T-cell (primary cell): ENCODE measurements at regions not wholly inside any gene's neighbourhood (a gene's known extent, or its start where the extent isn't known, plus 50 kb on each side); places are given as distances from the start of the nearest gene placed in this dataset.

Experiments
- ATAC-seq, 4 experiments: fragments of 200-7000 bp in 3 of 4; fragments of 150-1000 bp in 1 of 4; cut with Tn5 transposase; replicated peaks in 1 of 4; 1 replicate in 3 of 4; 2 replicates in 1 of 4; pipeline ENCODE4 v1.10.0; 2021; ENCODE audit warnings: moderate library complexity in 3 of 4, mild to moderate bottlenecking in 2 of 4, moderate number of reproducible peaks in 1 of 4
- CTCF ChIA-PET, 2 donors: fragments of 300-600 bp; sonication (Branson Sonifier 250); formaldehyde crosslinking; loops; one replicate each; lab custom pipeline; 2022; ENCODE audit warnings: antibody characterized with exemption in 2 of 2; lab: Charles Lee
- POLR2A ChIA-PET, 2 donors: fragments of 300-600 bp; sonication (Branson Sonifier 250); formaldehyde crosslinking; loops; one replicate each; lab custom pipeline; 2022; ENCODE audit warnings: antibody characterized with exemption in 2 of 2; lab: Charles Lee
- DNase-seq, 35 experiments: peaks; one replicate each; pipeline versions ENCODE4 v3.0.0 to v3.0.0-alpha.2; 2013 to 2023
- H3K27ac ChIP-seq: one replicate; pipeline ENCODE4 v1.5.1; 2013; ENCODE audit warnings: low read length
- H3K27me3 ChIP-seq, 2 experiments: replicated peaks in 1 of 2; 1 replicate in 1 of 2; 2 replicates in 1 of 2; pipeline versions ENCODE4 v1.6.1 to v1.7.0; 2013; ENCODE audit warnings: low read length in 1 of 2, mixed read lengths in 1 of 2; ENCODE audit not compliant: control insufficient read depth in 2 of 2, insufficient read depth in 2 of 2; ENCODE audit errors: extremely low read depth in 1 of 2
- H3K36me3 ChIP-seq, 2 donors: 1 replicate in 1 of 2; 2 replicates in 1 of 2; pipeline versions ENCODE4 v1.6.1 to v1.7.0; 2013; ENCODE audit warnings: low read length in 1 of 2; ENCODE audit not compliant: control insufficient read depth in 2 of 2, insufficient read depth in 1 of 2; ENCODE audit errors: extremely low read depth in 1 of 2
- H3K4me1 ChIP-seq, 2 experiments: 1 replicate in 1 of 2; 2 replicates in 1 of 2; pipeline versions ENCODE4 v1.6.1 to v1.7.0; 2013; ENCODE audit warnings: low read length in 2 of 2, mixed read lengths in 1 of 2; ENCODE audit not compliant: insufficient read depth in 2 of 2, control insufficient read depth in 1 of 2; ENCODE audit errors: extremely low read depth in 1 of 2
- H3K4me3 ChIP-seq, 2 donors: 1 replicate in 1 of 2; 2 replicates in 1 of 2; pipeline versions ENCODE4 v1.5.1 to v1.7.0; 2013; ENCODE audit warnings: mild to moderate bottlenecking in 2 of 2, low read length in 1 of 2, moderate library complexity in 1 of 2; ENCODE audit not compliant: control insufficient read depth in 1 of 2; ENCODE audit errors: extremely low read depth in 1 of 2
- H3K9me3 ChIP-seq: 2 replicates; pipeline ENCODE4 v1.7.0; 2013
- H3K27ac Mint-ChIP-seq, 2 donors: one replicate each; pipeline ENCODE4 v1.8.0; 2020 to 2021; ENCODE audit warnings: mild to moderate bottlenecking in 2 of 2, mixed read lengths in 2 of 2
- H3K27me3 Mint-ChIP-seq, 2 donors: one replicate each; pipeline ENCODE4 v1.8.0; 2021 to 2022; ENCODE audit warnings: mixed read lengths in 2 of 2
- H3K36me3 Mint-ChIP-seq: one replicate; pipeline ENCODE4 v1.8.0; 2021; ENCODE audit warnings: mixed read lengths
- H3K4me1 Mint-ChIP-seq, 3 donors: one replicate each; pipeline ENCODE4 v1.8.0; 2020 to 2022; ENCODE audit warnings: mixed read lengths in 3 of 3, mild to moderate bottlenecking in 1 of 3
- H3K4me3 Mint-ChIP-seq, 3 donors: one replicate each; pipeline ENCODE4 v1.8.0; 2020 to 2022; ENCODE audit warnings: mild to moderate bottlenecking in 3 of 3, mixed read lengths in 3 of 3, moderate library complexity in 3 of 3
- H3K9me3 Mint-ChIP-seq, 3 donors: one replicate each; pipeline ENCODE4 v1.8.0; 2020 to 2022; ENCODE audit warnings: mixed read lengths in 3 of 3
- WGBS: methylation state at CpG from one replicate; pipeline ENCODE4 v1.1.5; 2013; ENCODE audit warnings: missing lambda C conversion rate; ENCODE audit not compliant: insufficient coverage; 5-methylcytosine and 5-hydroxymethylcytosine counted together

GRCh38 chr2:88810488-88810887, 119.0 kb downstream of the RPIA start:
- ChIA-PET CTCF (no interaction called here), POLR2A (no interaction called here)
- Mint-ChIP-seq H3K4me3 (no peak overlapping the region), H3K36me3 (peaks cover 3% of the 10 kb centered on the region), H3K27me3 (peaks cover 0 to 13% of the 10 kb centered on the region in 2 donors), H3K27ac (no peak overlapping the region), H3K4me1 (no peaks in the 10 kb centered on the region), H3K9me3 (peaks cover 0 to 16% (median 10%) of the 10 kb centered on the region in 3 donors)
- Histone ChIP-seq H3K27ac (no peak overlapping the region), H3K36me3 (no peaks in the 10 kb centered on the region), H3K9me3 (no peaks in the 10 kb centered on the region), H3K4me3 (no peak overlapping the region), H3K27me3 (peaks cover 0 to 20% of the 10 kb centered on the region in 2 experiments), H3K4me1 (no peaks in the 10 kb centered on the region)
- WGBS: 100% methylated on average over 2 of the region's 8 CpGs
- DNase-seq (no peak), ATAC-seq (no peak)

GRCh38 chr2:88811233-88811632, 119.8 kb downstream of the RPIA start:
- ATAC-seq: no peak
- H3K9me3 ChIP-seq: no peaks in the 10 kb centered on the region
- Mint-ChIP-seq H3K9me3 (peaks cover 0 to 17% (median 13%) of the 10 kb centered on the region in 3 donors), H3K27me3 (peaks cover 0 to 13% of the 10 kb centered on the region in 2 donors), H3K36me3 (peaks cover 3% of the 10 kb centered on the region), H3K4me1 (no peaks in the 10 kb centered on the region), H3K4me3 (no peak overlapping the region), H3K27ac (no peak overlapping the region)
- H3K4me3 ChIP-seq: no peak overlapping the region
- ChIA-PET POLR2A (no interaction called here), CTCF (no interaction called here)
- whole genome bisulfite sequencing: 86% methylated on average over 2 of the region's 3 CpGs
- H3K36me3 ChIP-seq: no peaks in the 10 kb centered on the region
- DNase-seq: no peak
- no peaks in the 10 kb centered on the region for H3K4me1 ChIP-seq
- H3K27me3 ChIP-seq: peaks cover 0 to 23% of the 10 kb centered on the region in 2 experiments
- H3K27ac ChIP-seq: no peak overlapping the region

GRCh38 chr2:88811681-88812080, 120.2 kb downstream of the RPIA start:
- no peaks in the 10 kb centered on the region for H3K4me1 ChIP-seq
- no peaks in the 10 kb centered on the region for H3K36me3 ChIP-seq
- CTCF ChIA-PET: no interaction called here
- whole genome bisulfite sequencing: 70% methylated on average over 8 of the region's 8 CpGs
- DNase-seq (no peak), ATAC-seq (no peak)
- peaks cover 0 to 23% of the 10 kb centered on the region in 2 experiments for H3K27me3 ChIP-seq
- no peak overlapping the region for H3K27ac Mint-ChIP-seq
- no peak overlapping the region for H3K27ac ChIP-seq
- peaks cover 3% of the 10 kb centered on the region for H3K36me3 Mint-ChIP-seq
- no peaks in the 10 kb centered on the region for H3K9me3 ChIP-seq
- H3K4me3 ChIP-seq: no peak overlapping the region
- no peaks in the 10 kb centered on the region for H3K4me1 Mint-ChIP-seq
- POLR2A ChIA-PET: no interaction called here
- H3K27me3 Mint-ChIP-seq: peaks cover 0 to 13% of the 10 kb centered on the region in 2 donors
- H3K9me3 Mint-ChIP-seq: peaks cover 2 to 18% (median 17%) of the 10 kb centered on the region in 3 donors
- H3K4me3 Mint-ChIP-seq: no peak overlapping the region

- Histone ChIP-seq H3K4me3 (no peak overlapping the region), H3K4me1 (no peaks in the 10 kb centered on the region), H3K36me3 (no peaks in the 10 kb centered on the region), H3K9me3 (no peaks in the 10 kb centered on the region), H3K27ac (no peak overlapping the region), H3K27me3 (peaks cover 0 to 14% of the 10 kb centered on the region in 2 experiments)
- H3K27ac Mint-ChIP-seq: no peak overlapping the region
- H3K4me1 Mint-ChIP-seq: no peaks in the 10 kb centered on the region
- DNase-seq (no peak), ATAC-seq (no peak)
- H3K36me3 Mint-ChIP-seq: no peaks in the 10 kb centered on the region
- ChIA-PET CTCF (interaction anchor here in 1 of 2 donors (0.5 kb wide), 1 partner anchor 232 kb away, joined by 3 read pairs; no protein-coding TSS in a partner anchor), POLR2A (no interaction called here)
- WGBS: 73% methylated on average over 2 of the region's 4 CpGs
- H3K27me3 Mint-ChIP-seq: peaks cover 4 to 5% of the 10 kb centered on the region in 2 donors
- H3K9me3 Mint-ChIP-seq: peaks cover 2 to 20% (median 18%) of the 10 kb centered on the region in 3 donors
- no peak overlapping the region for H3K4me3 Mint-ChIP-seq
Measured at GRCh38 chr2:88813612-88814011, 122.1 kb downstream of the RPIA start.

- ChIA-PET POLR2A (no interaction called here), CTCF (no interaction called here)
- Histone ChIP-seq H3K4me3 (no peak overlapping the region), H3K27ac (no peak overlapping the region), H3K4me1 (no peaks in the 10 kb centered on the region), H3K9me3 (no peaks in the 10 kb centered on the region), H3K27me3 (peaks cover 0 to 10% of the 10 kb centered on the region in 2 experiments), H3K36me3 (no peaks in the 10 kb centered on the region)
- H3K27me3 Mint-ChIP-seq: peaks cover 2 to 4% of the 10 kb centered on the region in 2 donors
- no peaks in the 10 kb centered on the region for H3K4me1 Mint-ChIP-seq
- H3K4me3 Mint-ChIP-seq: no peak overlapping the region
- DNase-seq (no peak), ATAC-seq (no peak)
- H3K36me3 Mint-ChIP-seq: no peaks in the 10 kb centered on the region
- peaks cover 2 to 20% (median 18%) of the 10 kb centered on the region in 3 donors for H3K9me3 Mint-ChIP-seq
- no peak overlapping the region for H3K27ac Mint-ChIP-seq
Measured at GRCh38 chr2:88815282-88815681, 123.8 kb downstream of the RPIA start.

- ChIA-PET CTCF (no interaction called here), POLR2A (no interaction called here)
- H3K27me3 ChIP-seq: peaks cover 0 to 10% of the 10 kb centered on the region in 2 experiments
- DNase-seq (no peak), ATAC-seq (no peak)
- H3K4me3 ChIP-seq: no peak overlapping the region
- H3K9me3 ChIP-seq: no peaks in the 10 kb centered on the region
- H3K4me3 Mint-ChIP-seq: no peak overlapping the region
- no peak overlapping the region for H3K27ac ChIP-seq
- peaks cover 2 to 20% (median 18%) of the 10 kb centered on the region in 3 donors for H3K9me3 Mint-ChIP-seq
- no peaks in the 10 kb centered on the region for H3K36me3 ChIP-seq
- WGBS: no CpG with 5 or more reads among the region's 2 CpGs
- H3K27me3 Mint-ChIP-seq: peaks cover 4 to 5% of the 10 kb centered on the region in 2 donors
- no peak overlapping the region for H3K27ac Mint-ChIP-seq
- H3K4me1 ChIP-seq: no peaks in the 10 kb centered on the region
- no peaks in the 10 kb centered on the region for H3K36me3 Mint-ChIP-seq
- no peaks in the 10 kb centered on the region for H3K4me1 Mint-ChIP-seq
Measured at GRCh38 chr2:88815697-88816096, 124.2 kb downstream of the RPIA start.

- H3K4me1 Mint-ChIP-seq: no peaks in the 10 kb centered on the region
- WGBS: no CpG with 5 or more reads among the region's 1 CpG
- Histone ChIP-seq H3K4me3 (no peak overlapping the region), H3K36me3 (no peaks in the 10 kb centered on the region), H3K4me1 (no peaks in the 10 kb centered on the region), H3K9me3 (no peaks in the 10 kb centered on the region), H3K27ac (no peak overlapping the region), H3K27me3 (peaks cover 0 to 4% of the 10 kb centered on the region in 2 experiments)
- H3K27me3 Mint-ChIP-seq: peaks cover 4 to 5% of the 10 kb centered on the region in 2 donors
- H3K4me3 Mint-ChIP-seq: no peak overlapping the region
- ATAC-seq (no peak), DNase-seq (no peak)
- CTCF ChIA-PET: no interaction called here
- H3K9me3 Mint-ChIP-seq: peaks cover 2 to 18% (median 17%) of the 10 kb centered on the region in 3 donors
- POLR2A ChIA-PET: no interaction called here
- no peak overlapping the region for H3K27ac Mint-ChIP-seq
- no peaks in the 10 kb centered on the region for H3K36me3 Mint-ChIP-seq
Measured at GRCh38 chr2:88818381-88818780, 126.9 kb downstream of the RPIA start.
